Activated CD8-positive, alpha-beta T cell treated with anti-CD3 and anti-CD28 coated beads, Interleukin-2, amount 10 ng/mL, durations not matched to agents 7 days and 5 days (primary cell): ENCODE measurements at regions not wholly inside any gene's neighbourhood (a gene's known extent, or its start where the extent isn't known, plus 50 kb on each side); places are given as distances from the start of the nearest gene placed in this dataset.

Experiments
- ATAC-seq: fragments of 150-1000 bp; cut with Tn5 transposase; one replicate; pipeline ENCODE4 v1.10.0; 2021; ENCODE audit warnings: moderate library complexity
- CTCF ChIA-PET: fragments of 350-600 bp; sonication (Branson Sonifier 250); formaldehyde crosslinking; loops from one replicate; lab custom pipeline; 2021; ENCODE audit warnings: antibody characterized with exemption; lab: Charles Lee
- POLR2A ChIA-PET: fragments of 350-600 bp; sonication (Branson Sonifier 250); formaldehyde crosslinking; loops from one replicate; lab custom pipeline; 2021; ENCODE audit warnings: antibody characterized with exemption; lab: Charles Lee
- DNase-seq: peaks from one replicate; pipeline ENCODE4 v3.0.0-alpha.2; 2020
- H3K27ac Mint-ChIP-seq: one replicate; pipeline ENCODE4 v1.8.0; 2021; ENCODE audit warnings: mild to moderate bottlenecking, mixed read lengths
- H3K27me3 Mint-ChIP-seq: one replicate; pipeline ENCODE4 v1.8.0; 2021; ENCODE audit warnings: low read depth, mixed read lengths
- H3K36me3 Mint-ChIP-seq: one replicate; pipeline ENCODE4 v1.8.0; 2021; ENCODE audit warnings: low read depth, mixed read lengths
- H3K4me1 Mint-ChIP-seq: one replicate; pipeline ENCODE4 v1.8.0; 2021; ENCODE audit warnings: low read depth, mixed read lengths
- H3K4me3 Mint-ChIP-seq: one replicate; pipeline ENCODE4 v1.8.0; 2021; ENCODE audit warnings: mild to moderate bottlenecking, mixed read lengths
- H3K9me3 Mint-ChIP-seq: one replicate; pipeline ENCODE4 v1.8.0; 2022; ENCODE audit warnings: mixed read lengths; ENCODE audit not compliant: insufficient read depth

DNA sequence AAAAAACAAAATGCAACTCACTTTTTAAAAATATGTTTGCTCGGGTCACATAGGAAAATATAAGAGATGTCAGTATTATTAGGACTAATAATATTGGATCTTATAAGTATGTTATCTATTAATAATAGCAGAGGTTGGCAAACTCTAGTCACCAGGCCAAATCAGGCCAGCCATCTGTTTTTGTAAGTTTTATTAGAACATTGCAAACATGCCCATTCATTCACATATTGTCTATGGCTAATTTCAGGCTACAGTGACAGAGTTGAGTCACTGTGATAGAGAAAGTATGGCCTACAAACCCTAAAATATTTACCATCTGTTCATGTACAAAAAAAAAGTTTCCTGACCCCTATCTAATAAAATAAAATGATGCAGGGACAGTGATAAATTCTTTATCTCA, 97.7 kb upstream of the CDH6 start:
- no peak for ATAC-seq
- POLR2A ChIA-PET, result no interaction called here
- Mint-ChIP-seq H3K4me3 (no peak overlapping the region), H3K27me3 (no peaks in the 10 kb centered on the region), H3K27ac (no peak overlapping the region), H3K9me3 (no peaks in the 10 kb centered on the region), H3K36me3 (no peaks in the 10 kb centered on the region), H3K4me1 (no peaks in the 10 kb centered on the region)
- no peak for DNase-seq
- CTCF ChIA-PET, result no interaction called here

DNA sequence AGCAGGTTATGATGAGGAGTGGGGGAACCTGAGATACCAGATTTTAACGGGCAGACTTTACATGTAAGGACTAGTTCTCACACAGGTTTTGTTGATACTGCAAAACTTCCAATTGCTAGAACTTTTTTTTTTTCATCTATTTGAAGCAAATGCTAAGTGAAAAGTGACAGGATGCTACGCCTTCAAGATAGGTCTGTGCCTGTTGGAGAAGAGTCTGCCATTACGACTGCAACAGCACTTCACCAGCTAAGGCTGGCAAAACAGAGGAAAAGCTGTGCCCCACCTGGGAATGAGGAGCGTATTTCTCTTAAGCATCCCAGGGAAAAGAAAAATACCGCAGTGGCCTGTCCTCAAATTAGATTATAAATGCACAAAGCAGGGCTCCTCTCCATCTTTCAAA, 102.0 kb upstream of the CDH6 start:
- Mint-ChIP-seq H3K36me3 (no peaks in the 10 kb centered on the region), H3K4me3 (no peak overlapping the region), H3K9me3 (no peaks in the 10 kb centered on the region), H3K27me3 (no peaks in the 10 kb centered on the region), H3K4me1 (no peaks in the 10 kb centered on the region), H3K27ac (no peak overlapping the region)
- CTCF ChIA-PET, result no interaction called here
- ATAC-seq (no peak), DNase-seq (no peak)
- POLR2A ChIA-PET, result no interaction called here

DNA sequence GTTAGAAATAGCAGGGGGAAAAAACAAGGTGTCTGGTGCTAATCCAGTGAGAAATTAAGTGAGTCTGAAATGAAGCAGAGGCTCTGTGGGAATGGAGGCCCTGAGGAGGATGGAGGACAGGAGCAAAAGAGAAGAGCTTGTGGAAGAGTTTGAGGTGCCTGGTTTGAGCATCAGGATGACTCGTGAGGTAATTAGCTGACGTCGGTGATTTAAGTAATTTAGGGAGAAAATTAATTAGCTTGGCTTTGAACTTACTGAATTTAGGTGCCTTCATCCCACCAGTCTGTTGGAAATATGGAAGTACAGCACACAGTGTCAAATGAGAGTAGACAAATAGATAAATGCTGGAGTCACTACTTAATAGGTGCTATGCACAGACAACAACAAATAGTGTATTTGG, 103.0 kb upstream of the CDH6 start:
- POLR2A ChIA-PET, result no interaction called here
- ATAC-seq, result no peak
- H3K4me1 Mint-ChIP-seq, result no peaks in the 10 kb centered on the region
- DNase-seq, result no peak
- no peak overlapping the region for H3K27ac Mint-ChIP-seq
- H3K27me3 Mint-ChIP-seq, result no peaks in the 10 kb centered on the region
- H3K9me3 Mint-ChIP-seq, result no peaks in the 10 kb centered on the region
- CTCF ChIA-PET, result no interaction called here
- H3K4me3 Mint-ChIP-seq, result no peak overlapping the region
- H3K36me3 Mint-ChIP-seq, result no peaks in the 10 kb centered on the region

DNA sequence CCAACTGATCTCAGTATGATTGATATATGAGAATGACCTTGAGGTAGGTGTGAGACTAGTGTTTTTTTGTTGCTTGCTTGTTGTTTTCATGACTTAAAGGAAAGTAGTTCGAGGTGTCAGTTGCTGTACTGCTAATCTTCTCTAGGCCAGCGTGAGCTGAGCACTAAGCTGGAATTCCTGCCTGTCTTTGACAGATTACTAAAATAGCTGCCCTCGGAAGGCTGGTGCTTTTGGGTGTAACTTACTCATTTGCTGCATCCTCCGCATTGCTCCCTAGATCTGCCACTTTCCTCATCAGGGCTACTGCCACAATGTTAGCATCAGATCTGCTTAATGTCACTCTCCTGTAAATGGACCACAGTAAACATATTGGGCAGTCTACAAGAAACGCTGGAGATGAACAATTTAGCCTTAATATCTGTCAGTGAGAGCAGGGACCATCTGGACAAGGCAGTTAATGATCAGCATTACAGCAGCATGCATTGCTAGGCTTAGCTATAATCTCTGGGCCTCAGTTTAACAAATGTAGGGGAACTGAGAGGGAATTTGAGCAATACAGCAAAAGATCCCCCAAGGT, 106.6 kb upstream of the CDH6 start:
- no peaks in the 10 kb centered on the region for H3K9me3 Mint-ChIP-seq
- CTCF ChIA-PET, result no interaction called here
- H3K4me1 Mint-ChIP-seq, result no peaks in the 10 kb centered on the region
- ATAC-seq, result no peak
- DNase-seq, result no peak
- H3K27ac Mint-ChIP-seq, result no peak overlapping the region
- no peaks in the 10 kb centered on the region for H3K36me3 Mint-ChIP-seq
- POLR2A ChIA-PET, result no interaction called here
- no peaks in the 10 kb centered on the region for H3K27me3 Mint-ChIP-seq
- no peak overlapping the region for H3K4me3 Mint-ChIP-seq

DNA sequence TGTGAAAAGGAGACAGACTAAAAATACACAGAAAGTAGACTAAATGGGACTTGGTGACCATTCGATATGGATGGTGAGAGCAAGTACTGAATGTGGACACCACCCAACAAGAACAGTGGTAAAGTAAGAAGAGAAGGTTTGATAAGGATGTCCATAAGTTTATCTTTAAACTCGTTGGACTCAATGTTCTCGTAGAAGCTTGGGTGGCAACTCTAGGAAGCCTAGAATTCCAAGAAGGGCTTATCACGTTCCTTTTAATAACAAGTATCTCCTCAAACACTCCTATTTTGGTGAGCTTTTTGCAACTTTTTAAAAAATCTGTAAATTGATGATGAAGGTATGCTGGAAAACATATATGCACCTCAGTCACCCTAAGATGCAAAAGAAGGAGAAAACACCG, 108.6 kb upstream of the CDH6 start:
- no peaks in the 10 kb centered on the region for H3K27me3 Mint-ChIP-seq
- POLR2A ChIA-PET, result no interaction called here

DNA sequence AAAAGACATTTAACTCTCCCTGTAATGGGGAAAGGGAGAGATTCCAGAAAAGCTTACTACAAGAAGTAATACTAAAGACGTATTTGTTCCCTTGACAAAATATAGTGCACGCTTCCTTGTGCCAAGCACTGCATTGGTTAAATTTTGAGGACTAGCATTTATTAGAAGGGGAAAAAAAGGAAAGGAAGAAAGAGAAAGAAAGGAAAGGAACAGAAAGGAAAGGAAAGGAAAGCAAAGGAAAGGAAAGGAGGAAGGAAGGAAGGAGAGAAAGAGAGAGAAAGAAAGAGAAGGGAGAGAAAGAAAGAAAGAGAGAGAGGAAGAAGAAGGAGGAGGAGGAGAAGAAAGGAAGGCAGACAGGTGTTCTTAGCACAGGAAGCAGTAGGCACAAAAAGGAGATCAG, 110.1 kb upstream of the CDH6 start:
- DNase-seq, result no peak
- Mint-ChIP-seq H3K27me3 (no peaks in the 10 kb centered on the region), H3K4me1 (no peaks in the 10 kb centered on the region), H3K36me3 (no peaks in the 10 kb centered on the region), H3K4me3 (no peak overlapping the region), H3K9me3 (no peaks in the 10 kb centered on the region), H3K27ac (no peak overlapping the region)
- ATAC-seq, result no peak
- CTCF ChIA-PET, result no interaction called here
- POLR2A ChIA-PET, result no interaction called here

More for the DNA sequence above, 108.6 kb upstream of the CDH6 start:
- Mint-ChIP-seq H3K4me3 (no peak overlapping the region), H3K9me3 (no peaks in the 10 kb centered on the region), H3K36me3 (no peaks in the 10 kb centered on the region), H3K4me1 (no peaks in the 10 kb centered on the region), H3K27ac (no peak overlapping the region)
- DNase-seq (no peak), ATAC-seq (no peak)
- CTCF ChIA-PET, result no interaction called here

DNA sequence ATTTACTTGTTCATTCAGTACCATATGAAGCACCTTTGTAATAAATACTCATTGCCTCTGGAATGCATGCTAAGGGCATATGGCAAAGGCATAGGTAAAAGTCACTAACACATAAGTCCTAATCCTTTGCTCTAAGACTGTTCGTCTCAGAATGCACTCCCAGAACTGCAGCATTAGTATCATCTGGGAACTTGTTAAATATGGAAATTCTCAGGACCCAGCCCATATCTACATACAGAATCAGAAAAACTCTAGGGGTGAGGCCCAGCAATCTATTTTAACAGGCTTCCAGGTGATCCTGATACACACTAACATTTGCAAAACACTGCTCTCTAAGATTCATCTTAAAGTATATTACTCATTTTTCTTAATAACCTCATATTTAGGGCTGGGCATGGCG, 113.8 kb upstream of the CDH6 start:
- Mint-ChIP-seq H3K4me1 (no peaks in the 10 kb centered on the region), H3K4me3 (no peak overlapping the region), H3K36me3 (no peaks in the 10 kb centered on the region), H3K27ac (no peak overlapping the region), H3K27me3 (no peaks in the 10 kb centered on the region), H3K9me3 (no peaks in the 10 kb centered on the region)
- ChIA-PET CTCF (no interaction called here), POLR2A (no interaction called here)
- ATAC-seq (no peak), DNase-seq (no peak)

DNA sequence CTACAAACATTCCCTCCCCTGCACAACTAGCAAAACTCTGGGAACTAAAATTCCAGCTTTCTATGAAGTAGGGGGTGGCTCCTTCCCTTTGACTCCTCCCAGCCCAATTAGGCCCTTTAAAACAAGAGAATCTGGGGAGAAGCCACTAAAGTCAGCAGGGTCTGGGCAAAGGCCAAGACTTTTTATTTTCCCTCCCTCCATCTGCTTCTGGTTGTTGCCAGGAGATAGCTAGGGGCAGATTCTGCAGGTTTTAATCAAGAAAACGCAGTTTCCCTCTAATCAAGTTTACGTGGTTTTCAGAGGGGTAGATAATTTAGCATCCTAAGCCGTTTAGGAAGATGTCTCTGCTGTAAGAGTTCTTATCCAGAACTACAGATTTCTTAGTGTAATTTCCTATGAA, 114.5 kb upstream of the CDH6 start:
- ATAC-seq (no peak), DNase-seq (no peak)
- Mint-ChIP-seq H3K27me3 (no peaks in the 10 kb centered on the region), H3K36me3 (no peaks in the 10 kb centered on the region), H3K4me3 (no peak overlapping the region), H3K4me1 (no peaks in the 10 kb centered on the region), H3K27ac (no peak overlapping the region), H3K9me3 (no peaks in the 10 kb centered on the region)
- ChIA-PET POLR2A (no interaction called here), CTCF (no interaction called here)

DNA sequence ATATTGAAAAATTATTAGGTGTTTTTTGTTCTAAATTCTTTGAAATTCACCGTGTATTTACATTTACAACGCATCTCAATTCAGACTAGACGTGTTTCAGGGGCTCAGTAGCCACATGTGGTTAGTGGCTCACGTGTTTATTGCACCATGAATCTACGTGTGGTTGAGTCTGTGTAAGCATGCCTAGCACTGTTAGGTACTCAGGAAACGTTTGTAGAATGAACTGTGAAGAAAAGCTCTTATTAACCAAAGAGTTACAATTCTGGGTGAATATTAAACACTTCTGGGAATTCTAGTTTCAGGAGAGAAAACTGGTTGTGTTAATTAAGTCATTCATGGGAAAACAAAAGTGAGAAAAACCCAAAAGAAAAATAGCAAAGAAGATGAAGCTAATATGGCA, 117.5 kb upstream of the CDH6 start:
- H3K27me3 Mint-ChIP-seq, result no peaks in the 10 kb centered on the region
- ChIA-PET POLR2A (no interaction called here), CTCF (no interaction called here)
- DNase-seq, result no peak
- no peaks in the 10 kb centered on the region for H3K36me3 Mint-ChIP-seq
- no peak overlapping the region for H3K4me3 Mint-ChIP-seq
- H3K27ac Mint-ChIP-seq, result no peak overlapping the region
- H3K9me3 Mint-ChIP-seq, result no peaks in the 10 kb centered on the region
- H3K4me1 Mint-ChIP-seq, result no peaks in the 10 kb centered on the region
- no peak for ATAC-seq

DNA sequence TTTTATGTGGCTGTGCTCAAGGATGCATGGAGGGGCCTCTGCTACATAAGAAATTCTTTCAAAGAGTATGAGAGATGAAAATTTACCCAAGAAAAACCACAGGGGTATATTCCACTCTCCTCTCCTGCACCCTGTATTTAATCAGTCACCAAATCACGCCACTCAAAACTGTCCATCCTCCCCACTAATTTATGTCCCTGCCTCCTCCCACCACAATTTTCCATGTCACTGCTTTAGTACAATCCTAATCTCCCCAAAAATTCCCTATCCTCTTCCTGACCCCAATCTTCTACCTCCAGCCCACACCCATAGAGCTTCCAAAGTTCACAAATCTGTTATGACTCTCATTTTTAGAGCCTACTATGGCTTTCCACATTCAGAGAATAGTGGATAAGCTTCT, 125.2 kb upstream of the CDH6 start:
- Mint-ChIP-seq H3K27me3 (no peaks in the 10 kb centered on the region), H3K36me3 (no peaks in the 10 kb centered on the region), H3K9me3 (peaks cover 3% of the 10 kb centered on the region), H3K4me1 (no peaks in the 10 kb centered on the region), H3K4me3 (no peak overlapping the region), H3K27ac (no peak overlapping the region)
- CTCF ChIA-PET, result no interaction called here
- POLR2A ChIA-PET, result no interaction called here
- ATAC-seq (no peak), DNase-seq (no peak)

DNA sequence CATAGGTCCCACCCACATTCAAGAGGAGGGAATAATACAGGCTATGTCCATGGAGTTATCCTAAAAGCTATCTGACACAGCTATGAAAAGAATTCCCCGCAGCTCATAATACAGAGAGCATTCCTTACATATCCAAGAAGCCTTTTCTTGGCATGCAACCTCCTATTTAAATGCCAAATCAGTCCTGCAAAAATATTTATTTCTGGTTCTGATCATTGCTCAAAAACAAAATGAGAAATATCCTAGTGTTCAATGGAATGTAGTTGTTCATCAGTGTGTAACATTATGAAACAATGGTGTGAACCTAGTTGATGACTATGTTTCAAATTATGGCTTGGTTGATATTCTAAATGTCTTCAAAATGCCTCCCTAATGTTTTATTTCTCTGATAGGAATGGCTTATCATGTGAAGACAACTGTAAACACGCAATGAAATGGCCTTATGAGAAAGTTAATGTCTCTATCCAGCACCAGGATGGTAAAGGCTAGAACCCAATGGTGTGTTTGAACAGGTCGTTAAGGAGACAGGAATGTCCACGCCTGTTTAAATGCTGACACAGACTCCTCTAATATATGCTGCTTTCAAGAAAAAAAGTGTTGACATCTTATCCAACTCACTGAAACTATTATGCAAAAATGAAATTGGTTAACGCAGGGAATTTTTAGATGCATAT, 126.7 kb upstream of the CDH6 start:
- Mint-ChIP-seq H3K9me3 (peaks cover 3% of the 10 kb centered on the region), H3K27me3 (no peaks in the 10 kb centered on the region), H3K4me1 (no peaks in the 10 kb centered on the region), H3K36me3 (no peaks in the 10 kb centered on the region), H3K4me3 (no peak overlapping the region), H3K27ac (no peak overlapping the region)
- no peak for DNase-seq
- POLR2A ChIA-PET, result no interaction called here
- CTCF ChIA-PET, result no interaction called here
- ATAC-seq, result no peak

DNA sequence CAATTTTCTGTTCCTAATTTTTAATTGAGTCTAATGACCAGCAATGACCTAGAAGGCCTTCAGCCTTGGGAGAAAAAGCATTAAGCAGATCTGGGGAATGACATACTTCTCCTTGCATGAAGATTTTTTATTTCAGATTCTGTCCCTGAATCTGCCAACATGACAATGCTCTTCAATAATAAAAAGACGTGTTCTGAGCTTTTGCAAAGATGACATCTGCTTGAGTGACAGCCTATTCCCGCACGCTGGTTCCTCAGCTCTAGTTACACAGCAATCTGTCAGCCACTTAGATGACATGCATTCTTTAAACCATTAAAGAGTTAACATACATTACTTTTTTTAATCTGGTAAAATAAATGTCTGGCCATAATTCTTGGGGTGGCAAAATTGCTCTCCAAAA, 129.3 kb upstream of the CDH6 start:
- Mint-ChIP-seq H3K9me3 (peaks cover 3% of the 10 kb centered on the region), H3K4me3 (no peak overlapping the region), H3K27me3 (no peaks in the 10 kb centered on the region), H3K27ac (no peak overlapping the region), H3K4me1 (no peaks in the 10 kb centered on the region), H3K36me3 (no peaks in the 10 kb centered on the region)
- no peak for DNase-seq
- ChIA-PET CTCF (no interaction called here), POLR2A (no interaction called here)
- no peak for ATAC-seq
